HG03432 (cell line): ENCODE measurements at regions not wholly inside any gene's neighbourhood (a gene's known extent, or its start where the extent isn't known, plus 50 kb on each side); places are given as distances from the start of the nearest gene placed in this dataset.

Source experiments
- ATAC-seq: cut with Tn5 transposase; IDR thresholded peaks from one replicate; pipeline ENCODE4 v1.9.1; 2021; ENCODE audit warnings: mild to moderate bottlenecking, moderate library complexity; ENCODE audit not compliant: unreplicated experiment

DNA sequence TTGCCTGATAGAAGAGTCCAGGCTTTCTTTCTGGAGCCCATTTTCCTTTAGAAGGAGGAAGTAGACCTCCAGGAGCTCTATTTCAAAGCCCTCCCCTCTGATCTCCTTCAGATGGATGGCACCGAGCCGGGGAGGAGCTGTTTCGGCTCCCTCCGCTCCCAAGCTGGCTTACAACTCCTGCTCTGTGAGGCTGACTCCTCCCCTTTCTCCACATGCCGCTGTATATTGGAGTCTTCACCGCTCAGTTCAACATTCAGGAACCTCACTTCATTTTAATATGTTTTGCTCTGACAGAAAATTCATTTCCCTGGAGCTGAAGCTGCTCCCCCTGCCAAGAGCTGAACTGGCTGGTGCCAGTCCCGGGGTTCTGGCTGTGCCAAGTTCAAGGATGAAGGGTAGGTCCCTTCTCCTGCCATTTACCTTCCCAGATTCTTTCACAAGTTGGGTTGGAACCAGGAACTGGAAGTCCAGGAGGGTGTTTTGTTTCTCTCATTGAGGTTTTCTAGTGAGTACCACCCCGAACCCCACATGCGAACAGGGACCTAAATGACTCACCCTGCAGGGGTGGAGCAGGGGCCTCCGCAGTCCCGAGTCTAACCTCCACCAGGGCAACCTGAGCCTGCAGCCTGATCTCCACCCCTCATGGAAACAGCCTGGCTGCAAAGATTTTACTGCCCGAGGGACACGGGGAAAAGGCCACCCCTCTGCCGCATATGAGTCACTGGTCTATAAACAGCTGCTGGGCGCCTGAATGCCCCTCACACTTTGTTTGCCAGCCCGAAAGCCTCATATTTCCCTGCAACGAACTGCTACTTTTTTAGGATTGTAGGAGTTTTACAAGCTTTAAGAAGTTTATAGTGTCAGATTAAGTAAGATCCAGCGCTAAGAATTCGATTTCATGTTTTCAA, 68.6 kb upstream of the FOXA2 start:
- no peak for ATAC-seq

- no peak for ATAC-seq
Measured at GRCh38 chr20:22653658-22654642, 69.6 kb upstream of the FOXA2 start.

DNA sequence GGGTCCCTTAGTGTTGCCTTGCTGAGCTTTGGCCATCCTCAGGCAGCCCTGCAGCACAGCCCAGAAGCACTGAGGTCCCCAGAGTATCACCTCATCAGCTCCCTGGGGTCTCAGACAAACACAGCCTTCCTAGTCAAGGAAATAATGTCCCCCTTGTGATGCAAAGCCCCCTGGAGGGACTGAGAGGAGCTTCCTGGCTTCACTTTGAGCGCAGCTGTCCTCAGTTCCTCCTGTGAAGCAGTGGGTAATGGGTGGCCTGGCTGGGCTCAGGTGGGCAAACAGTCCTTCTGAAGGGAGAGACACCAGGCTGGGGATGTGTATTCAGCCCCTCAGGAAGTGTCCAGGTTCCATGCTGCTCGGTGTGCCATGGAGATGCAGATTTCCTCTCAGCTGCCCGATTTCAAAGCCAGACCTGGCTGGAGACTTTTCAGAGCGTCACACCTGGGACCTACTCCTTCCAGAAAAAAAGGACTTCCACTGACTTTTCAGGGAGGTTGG, 79.2 kb upstream of the FOXA2 start:
- ATAC-seq: no peak

DNA sequence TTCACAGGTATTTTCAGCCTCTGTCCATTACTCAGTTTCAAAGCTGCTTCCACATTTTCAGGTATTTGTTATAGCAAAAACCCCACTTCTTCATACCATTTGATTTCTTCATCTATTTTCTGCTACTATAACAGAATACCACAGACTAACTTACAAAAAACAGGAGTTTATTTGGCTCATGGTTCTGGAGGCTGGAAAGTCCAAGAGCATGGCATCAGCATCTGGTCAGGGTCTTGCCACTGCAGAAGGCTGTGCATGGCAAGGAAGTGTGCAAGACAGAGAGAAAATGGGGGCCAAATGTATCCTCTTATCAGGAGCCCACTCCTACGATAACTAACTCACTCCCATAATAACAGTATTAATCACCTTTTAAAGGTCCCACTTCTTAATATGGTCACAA, 82.8 kb upstream of the FOXA2 start:
- ATAC-seq: no peak

GRCh38 chr20:22672191-22672590, 87.8 kb upstream of the FOXA2 start:
- no peak for ATAC-seq

DNA sequence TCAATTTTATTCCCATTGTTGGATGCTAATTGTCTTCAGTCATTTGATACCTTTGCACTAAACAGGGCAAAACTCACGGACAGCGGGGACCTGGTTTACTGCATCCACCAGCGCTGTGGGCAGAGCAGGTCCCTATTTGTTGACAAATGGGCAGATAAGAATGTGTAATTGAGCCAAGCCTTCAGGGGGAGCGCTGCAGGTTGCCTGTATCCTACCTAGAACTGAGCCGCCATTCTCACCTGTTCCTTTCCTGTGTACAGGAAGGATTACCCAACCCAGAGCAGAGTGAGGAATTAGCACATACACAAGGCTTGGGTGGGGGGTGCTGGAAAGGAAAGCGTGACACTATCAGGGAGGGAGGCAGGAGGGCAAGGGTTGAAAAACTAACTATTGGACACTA, 89.1 kb upstream of the FOXA2 start:
- no peak for ATAC-seq

DNA sequence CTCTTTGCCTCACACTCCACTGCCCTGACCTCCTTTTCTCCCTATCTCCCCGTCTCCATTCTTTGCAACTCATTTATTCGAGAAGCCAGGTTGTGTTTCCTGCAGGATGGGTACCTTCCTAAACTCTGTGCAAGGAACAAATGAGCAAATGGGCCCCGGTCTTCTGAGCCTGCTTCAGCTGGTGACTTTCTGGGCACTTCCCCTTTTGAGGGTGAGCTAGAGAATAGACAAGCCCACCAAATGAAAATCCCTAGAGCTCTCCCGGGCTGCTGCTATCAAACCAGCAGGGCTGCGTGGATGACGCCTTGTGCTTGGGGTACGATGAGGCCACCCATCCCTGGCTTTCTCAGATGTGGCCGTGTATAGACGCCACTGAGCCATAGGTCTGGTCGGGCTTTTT, 91.0 kb upstream of the FOXA2 start:
- no peak for ATAC-seq

- no peak for ATAC-seq
Measured at GRCh38 chr20:22678678-22679077, 94.3 kb upstream of the FOXA2 start.

- ATAC-seq: no peak
Measured at GRCh38 chr20:22679197-22679596, 94.8 kb upstream of the FOXA2 start.

- no peak for ATAC-seq
Measured at GRCh38 chr20:22680031-22680740, 95.8 kb upstream of the FOXA2 start.

GRCh38 chr20:22681591-22682248, 97.3 kb upstream of the FOXA2 start:
- no peak for ATAC-seq

- ATAC-seq: no peak
Measured at GRCh38 chr20:22682381-22682780, 98.0 kb upstream of the FOXA2 start.

GRCh38 chr20:22684072-22684762, 99.8 kb upstream of the FOXA2 start:
- ATAC-seq: peak; percentile 88

- no peak for ATAC-seq
Measured at GRCh38 chr20:22684763-22685443, 100.5 kb upstream of the FOXA2 start.

GRCh38 chr20:22686097-22686496, 101.7 kb upstream of the FOXA2 start:
- no peak for ATAC-seq

GRCh38 chr20:22687676-22688349, 103.4 kb upstream of the FOXA2 start:
- no peak for ATAC-seq

DNA sequence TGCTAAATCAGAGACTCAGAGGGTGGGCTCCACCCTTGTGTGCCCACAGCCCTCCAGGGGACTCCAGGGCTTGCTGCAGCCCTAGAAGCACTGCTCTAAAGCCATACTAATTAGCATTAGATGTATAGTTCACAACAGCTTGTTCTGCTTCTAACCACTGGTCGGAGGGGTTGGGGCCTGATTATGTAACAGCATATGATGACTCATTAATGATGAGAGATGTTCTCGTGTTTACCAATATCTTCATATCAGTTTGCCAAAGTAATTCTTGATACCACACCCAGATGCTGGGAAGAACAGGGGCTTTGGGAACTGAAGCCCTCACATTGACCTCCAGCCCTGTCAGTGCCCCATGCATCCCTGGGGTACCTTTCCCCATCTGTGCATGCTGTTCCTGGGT, 104.1 kb upstream of the FOXA2 start:
- no peak for ATAC-seq

DNA sequence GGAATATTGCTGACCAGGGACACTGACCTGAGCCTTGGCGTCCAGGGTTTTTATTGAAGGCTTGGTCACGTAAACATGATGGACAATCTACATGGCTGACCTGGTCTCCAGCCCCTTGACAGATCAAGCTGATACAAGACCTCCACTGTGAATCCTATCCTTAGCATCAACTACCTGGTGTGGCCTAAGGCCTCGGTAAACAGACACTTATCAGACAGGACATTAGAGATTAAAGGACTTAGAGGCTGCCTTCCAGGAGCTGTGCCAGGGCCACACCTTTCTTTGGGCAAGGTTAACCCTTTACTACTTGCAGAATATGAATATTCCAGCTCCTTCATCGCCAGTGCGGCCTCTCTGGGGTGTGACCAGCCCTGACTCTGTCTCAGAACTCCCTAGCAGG, 104.9 kb upstream of the FOXA2 start:
- ATAC-seq: no peak

DNA sequence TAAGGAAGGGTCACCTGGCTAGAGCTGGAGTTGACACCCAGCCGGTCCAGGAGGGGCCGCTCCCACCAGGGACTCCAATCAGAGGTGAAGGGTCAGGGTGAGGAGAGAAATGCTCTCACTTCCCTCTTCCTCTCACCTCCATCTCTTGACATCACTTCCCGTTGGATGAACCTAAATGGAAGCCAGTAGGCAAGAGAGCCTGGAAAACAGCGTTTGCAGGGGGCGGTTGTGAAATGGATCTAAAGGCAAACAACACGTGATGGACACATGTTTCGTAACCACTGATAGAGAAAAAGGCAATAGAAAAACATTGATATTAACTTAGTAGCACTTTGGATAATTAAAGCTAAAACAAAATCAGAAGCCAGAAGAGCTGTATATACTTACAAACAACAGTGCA, 105.6 kb upstream of the FOXA2 start:
- ATAC-seq: no peak
